HFFc6 (cell line): ENCODE measurements at regions not wholly inside any gene's neighbourhood (a gene's known extent, or its start where the extent isn't known, plus 50 kb on each side); places are given as distances from the start of the nearest gene placed in this dataset.
"Not testable (repeated sequence)": the region's sequence is repeated elsewhere in the genome, so short reads cannot be mapped to it uniquely, and the experiment has no call there.

Source experiments
- DNase-seq: peaks from one replicate; pipeline ENCODE4 v3.0.0-alpha.2; 2018
- H3K27ac Mint-ChIP-seq: 2 replicates; pipeline ENCODE4 v1.8.0; 2020; ENCODE audit warnings: mild to moderate bottlenecking, mixed read lengths
- H3K27me3 Mint-ChIP-seq: 2 replicates; pipeline ENCODE4 v1.8.0; 2021; ENCODE audit warnings: mild to moderate bottlenecking, moderate library complexity, mixed read lengths; ENCODE audit not compliant: insufficient read depth
- H3K36me3 Mint-ChIP-seq: 2 replicates; pipeline ENCODE4 v1.8.0; 2021; ENCODE audit warnings: low read depth, mixed read lengths
- H3K4me1 Mint-ChIP-seq: 2 replicates; pipeline ENCODE4 v1.8.0; 2020; ENCODE audit warnings: low read depth, mixed read lengths
- H3K4me3 Mint-ChIP-seq: 2 replicates; pipeline ENCODE4 v1.8.0; 2020; ENCODE audit warnings: mild to moderate bottlenecking, moderate library complexity, mixed read lengths
- H3K9me3 Mint-ChIP-seq: 2 replicates; pipeline ENCODE4 v1.8.0; 2020; ENCODE audit warnings: mild to moderate bottlenecking, mixed read lengths
- CTCF ChIP-seq: fragments of 200-600 bp; sonication (generic); IDR thresholded peaks from 2 replicates; pipeline ENCODE4 v1.5.0; 2021; ENCODE audit warnings: antibody characterized with exemption, mild to moderate bottlenecking

- Mint-ChIP-seq H3K4me3 (no peak overlapping the region), H3K27ac (no peak overlapping the region), H3K27me3 (peaks cover 2% of the 10 kb centered on the region), H3K4me1 (no peaks in the 10 kb centered on the region), H3K36me3 (no peaks in the 10 kb centered on the region), H3K9me3 (no peaks in the 10 kb centered on the region)
- DNase-seq = no peak
- TF ChIP-seq CTCF = no peak
Observed at GRCh38 chr3:187484547-187485295, 116.5 kb downstream of the RTP4 start.

- Mint-ChIP-seq H3K36me3 (no peaks in the 10 kb centered on the region), H3K9me3 (peaks cover 2% of the 10 kb centered on the region), H3K27me3 (peaks cover 4% of the 10 kb centered on the region), H3K4me3 (no peak overlapping the region), H3K4me1 (no peaks in the 10 kb centered on the region), H3K27ac (no peak overlapping the region)
- no peak for TF ChIP-seq CTCF
- no peak for DNase-seq
Observed at GRCh38 chr3:187481426-187481825, 113.2 kb downstream of the RTP4 start.

GRCh38 chr3:187475613-187476012 is 107.4 kb downstream of the RTP4 start:
- H3K27me3 Mint-ChIP-seq, H3K27ac Mint-ChIP-seq, H3K4me1 Mint-ChIP-seq, H3K36me3 Mint-ChIP-seq, DNase-seq, H3K4me3 Mint-ChIP-seq: not testable (repeated sequence)
- peaks cover 27% of the 10 kb centered on the region for H3K9me3 Mint-ChIP-seq

- H3K36me3 Mint-ChIP-seq = peaks cover 4% of the 10 kb centered on the region
- TF ChIP-seq CTCF = no peak
- H3K4me1 Mint-ChIP-seq = no peaks in the 10 kb centered on the region
- peaks cover 9% of the 10 kb centered on the region for H3K27me3 Mint-ChIP-seq
- DNase-seq = no peak
- H3K9me3 Mint-ChIP-seq = peaks cover 27% of the 10 kb centered on the region
- H3K27ac Mint-ChIP-seq = no peak overlapping the region
- no peak overlapping the region for H3K4me3 Mint-ChIP-seq
Observed at GRCh38 chr3:187473778-187474406, 105.7 kb downstream of the RTP4 start.

GRCh38 chr3:187466306-187466705 is 98.1 kb downstream of the RTP4 start:
- not testable (repeated sequence) for DNase-seq, H3K4me1 Mint-ChIP-seq, H3K4me3 Mint-ChIP-seq, H3K36me3 Mint-ChIP-seq, H3K27ac Mint-ChIP-seq, H3K9me3 Mint-ChIP-seq
- H3K27me3 Mint-ChIP-seq = peaks cover 13% of the 10 kb centered on the region

- H3K27me3 Mint-ChIP-seq = peaks cover 17% of the 10 kb centered on the region
- no peaks in the 10 kb centered on the region for H3K9me3 Mint-ChIP-seq
- H3K36me3 Mint-ChIP-seq = no peaks in the 10 kb centered on the region
- no peak for TF ChIP-seq CTCF
- no peak overlapping the region for H3K4me3 Mint-ChIP-seq
- H3K4me1 Mint-ChIP-seq = no peaks in the 10 kb centered on the region
- DNase-seq = no peak
- H3K27ac Mint-ChIP-seq = no peak overlapping the region
Observed at GRCh38 chr3:187465503-187465902, 97.3 kb downstream of the RTP4 start.
